ENCODE measurements at regions not wholly inside any gene's neighbourhood (a gene's known extent, or its start where the extent isn't known, plus 50 kb on each side); places are given as distances from the start of the nearest gene placed in this dataset.
"Not testable (repeated sequence)": the region's sequence is repeated elsewhere in the genome, so short reads cannot be mapped to it uniquely, and the experiment has no call there.

- DNase-seq (ENCODE audit: low read depth): no peak
Measured at GRCh38 chr9:134546746-134547145, 94.9 kb upstream of the COL5A1 start.

GRCh38 chr9:134547161-134548100 is 94.2 kb upstream of the COL5A1 start:
- DNase-seq (ENCODE audit: low read depth): no peak

- DNase-seq (ENCODE audit: low read depth): no peak
Measured at GRCh38 chr9:134548185-134548584, 93.4 kb upstream of the COL5A1 start.

- no peak for DNase-seq (ENCODE audit: low read depth)
Measured at GRCh38 chr9:134548618-134549017, 93.0 kb upstream of the COL5A1 start.

- no peak for DNase-seq (ENCODE audit: low read depth)
Measured at GRCh38 chr9:134549336-134549735, 92.3 kb upstream of the COL5A1 start.

- not testable (repeated sequence) for DNase-seq (ENCODE audit: low read depth)
Measured at GRCh38 chr9:134550081-134550480, 91.5 kb upstream of the COL5A1 start.

GRCh38 chr9:134550584-134550983 is 91.0 kb upstream of the COL5A1 start:
- no peak for DNase-seq (ENCODE audit: low read depth)

GRCh38 chr9:134551176-134551575 is 90.4 kb upstream of the COL5A1 start:
- no peak for DNase-seq (ENCODE audit: low read depth)

- DNase-seq (ENCODE audit: low read depth): peak; percentile 94
Measured at GRCh38 chr9:134551644-134552348, 89.8 kb upstream of the COL5A1 start.

- no peak for DNase-seq (ENCODE audit: low read depth)
Measured at GRCh38 chr9:134552349-134552990, 89.1 kb upstream of the COL5A1 start.

GRCh38 chr9:134553061-134553891 is 88.3 kb upstream of the COL5A1 start:
- DNase-seq (ENCODE audit: low read depth): no peak

- DNase-seq (ENCODE audit: low read depth): no peak
Measured at GRCh38 chr9:134553996-134554372, 87.6 kb upstream of the COL5A1 start.

- DNase-seq (ENCODE audit: low read depth): no peak
Measured at GRCh38 chr9:134554373-134555093, 87.1 kb upstream of the COL5A1 start.

- peak; percentile 22 for DNase-seq (ENCODE audit: low read depth)
Measured at GRCh38 chr9:134555094-134555650, 86.4 kb upstream of the COL5A1 start.

- DNase-seq (ENCODE audit: low read depth): no peak
Measured at GRCh38 chr9:134556531-134557068, 85.0 kb upstream of the COL5A1 start.

GRCh38 chr9:134557331-134557730 is 84.3 kb upstream of the COL5A1 start:
- DNase-seq (ENCODE audit: low read depth): no peak

- no peak for DNase-seq (ENCODE audit: low read depth)
Measured at GRCh38 chr9:134558124-134558905, 83.3 kb upstream of the COL5A1 start.

- DNase-seq (ENCODE audit: low read depth): no peak
Measured at GRCh38 chr9:134559013-134559412, 82.6 kb upstream of the COL5A1 start.

- DNase-seq (ENCODE audit: low read depth): no peak
Measured at GRCh38 chr9:134560206-134560605, 81.4 kb upstream of the COL5A1 start.

GRCh38 chr9:134560654-134561053 is 80.9 kb upstream of the COL5A1 start:
- DNase-seq (ENCODE audit: low read depth): no peak

Measured in ELR (cell line).